Fibroblast of the aortic adventitia (primary cell): ENCODE measurements at regions not wholly inside any gene's neighbourhood (a gene's known extent, or its start where the extent isn't known, plus 50 kb on each side); places are given as distances from the start of the nearest gene placed in this dataset.
A peak's percentile ranks its signal among the peaks of the same experiment; 100 is the strongest.

ENCODE experiments used
- DNase-seq: peaks from one replicate; pipeline ENCODE4 v3.0.0-alpha.2; 2010; ENCODE audit warnings: low read depth
- H3K4me3 ChIP-seq: 2 replicates; pipeline ENCODE4 v1.5.1; 2011; ENCODE audit warnings: low read depth, mild to moderate bottlenecking, control low read depth, low read length, moderate library complexity
- TF ChIP-seq, protein P1 (sequence below): IDR thresholded peaks from 2 replicates; pipeline ENCODE4 v1.5.1; 2011; ENCODE audit warnings: mild to moderate bottlenecking, low read length, control low read depth, inconsistent platforms; ENCODE audit not compliant: insufficient read depth

DNA sequence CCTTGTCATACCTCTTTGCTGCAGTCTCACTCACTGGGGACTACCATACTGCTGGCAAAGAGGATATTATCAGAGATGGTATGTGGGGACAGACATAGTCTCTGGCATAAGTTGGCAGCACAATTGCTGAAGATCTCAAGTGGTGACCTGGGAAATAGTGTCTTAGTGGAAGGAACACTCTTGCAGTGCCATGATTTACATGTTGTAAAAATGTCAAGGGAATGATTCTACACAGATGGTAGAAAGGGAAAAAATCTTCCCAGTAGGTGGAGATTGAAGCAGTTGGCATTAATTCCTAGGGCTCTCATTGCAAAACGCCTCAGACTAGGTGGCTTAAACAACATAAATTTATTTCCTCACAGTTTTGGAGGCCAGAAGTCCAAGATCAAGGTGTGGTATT is 662.2 kb downstream of the DHX35 start:
- H3K4me3 ChIP-seq: no peak overlapping the region
- TF ChIP-seq, protein P1, sequence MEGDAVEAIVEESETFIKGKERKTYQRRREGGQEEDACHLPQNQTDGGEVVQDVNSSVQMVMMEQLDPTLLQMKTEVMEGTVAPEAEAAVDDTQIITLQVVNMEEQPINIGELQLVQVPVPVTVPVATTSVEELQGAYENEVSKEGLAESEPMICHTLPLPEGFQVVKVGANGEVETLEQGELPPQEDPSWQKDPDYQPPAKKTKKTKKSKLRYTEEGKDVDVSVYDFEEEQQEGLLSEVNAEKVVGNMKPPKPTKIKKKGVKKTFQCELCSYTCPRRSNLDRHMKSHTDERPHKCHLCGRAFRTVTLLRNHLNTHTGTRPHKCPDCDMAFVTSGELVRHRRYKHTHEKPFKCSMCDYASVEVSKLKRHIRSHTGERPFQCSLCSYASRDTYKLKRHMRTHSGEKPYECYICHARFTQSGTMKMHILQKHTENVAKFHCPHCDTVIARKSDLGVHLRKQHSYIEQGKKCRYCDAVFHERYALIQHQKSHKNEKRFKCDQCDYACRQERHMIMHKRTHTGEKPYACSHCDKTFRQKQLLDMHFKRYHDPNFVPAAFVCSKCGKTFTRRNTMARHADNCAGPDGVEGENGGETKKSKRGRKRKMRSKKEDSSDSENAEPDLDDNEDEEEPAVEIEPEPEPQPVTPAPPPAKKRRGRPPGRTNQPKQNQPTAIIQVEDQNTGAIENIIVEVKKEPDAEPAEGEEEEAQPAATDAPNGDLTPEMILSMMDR: no peak
- DNase-seq: no peak

DNA sequence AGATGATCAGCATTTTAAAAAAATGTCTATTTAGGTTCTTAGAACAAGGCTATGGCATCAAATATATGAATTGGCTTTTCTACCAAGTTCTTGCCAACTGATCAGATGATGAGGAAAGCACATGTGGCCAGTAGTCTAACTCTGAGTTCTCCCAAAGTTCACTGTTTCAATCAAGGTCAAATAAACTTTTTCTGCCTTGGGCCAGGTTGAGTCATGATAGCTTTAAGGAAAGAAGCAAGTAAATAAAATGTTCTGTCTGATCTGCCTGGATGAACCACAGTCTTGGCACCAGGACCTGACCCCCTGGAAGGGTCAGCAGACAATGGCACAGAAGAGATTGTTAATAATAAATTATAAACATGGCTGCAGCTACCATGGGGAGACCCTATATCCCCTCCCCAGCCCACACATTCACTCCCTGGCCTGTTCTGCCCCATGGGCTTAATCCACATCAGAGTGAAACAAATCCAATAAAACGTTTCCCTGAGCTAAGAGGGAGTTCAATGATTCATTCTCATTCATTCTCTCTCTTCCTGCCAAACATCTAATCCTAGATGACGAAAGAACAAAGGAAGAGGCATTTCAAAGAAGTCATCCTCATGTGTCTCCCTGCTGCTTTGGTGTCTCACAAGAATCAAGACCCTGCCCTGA is 661.6 kb downstream of the DHX35 start:
- H3K4me3 ChIP-seq: no peak overlapping the region
- DNase-seq: peak; percentile 2
- TF ChIP-seq, protein P1: no peak

DNA sequence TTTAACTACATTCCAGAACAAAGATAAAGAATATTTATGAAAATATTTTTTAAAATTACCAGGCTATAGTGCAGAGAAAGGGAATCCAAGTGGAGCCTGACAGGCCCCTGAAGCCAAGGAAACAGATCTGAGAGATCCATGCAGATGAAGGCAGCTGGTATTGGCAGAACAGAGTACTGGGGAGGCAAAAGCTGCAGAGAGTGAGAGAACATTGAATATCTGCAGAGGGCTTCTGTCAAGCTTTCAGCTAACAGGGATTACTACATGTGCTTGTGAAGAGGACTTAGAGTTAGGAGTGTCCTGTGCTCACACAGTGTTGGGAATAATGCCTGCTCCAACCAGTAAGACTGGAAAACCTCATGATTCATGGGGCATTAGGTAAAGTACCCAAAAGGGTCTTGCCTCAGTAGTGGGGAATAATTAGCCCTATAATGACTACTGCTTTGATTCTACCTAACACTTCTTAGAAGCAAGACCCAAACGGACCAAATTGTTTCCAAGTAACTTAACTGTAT is 657.2 kb downstream of the DHX35 start:
- TF ChIP-seq, protein P1: no peak
- DNase-seq: no peak
- H3K4me3 ChIP-seq: no peak overlapping the region

DNA sequence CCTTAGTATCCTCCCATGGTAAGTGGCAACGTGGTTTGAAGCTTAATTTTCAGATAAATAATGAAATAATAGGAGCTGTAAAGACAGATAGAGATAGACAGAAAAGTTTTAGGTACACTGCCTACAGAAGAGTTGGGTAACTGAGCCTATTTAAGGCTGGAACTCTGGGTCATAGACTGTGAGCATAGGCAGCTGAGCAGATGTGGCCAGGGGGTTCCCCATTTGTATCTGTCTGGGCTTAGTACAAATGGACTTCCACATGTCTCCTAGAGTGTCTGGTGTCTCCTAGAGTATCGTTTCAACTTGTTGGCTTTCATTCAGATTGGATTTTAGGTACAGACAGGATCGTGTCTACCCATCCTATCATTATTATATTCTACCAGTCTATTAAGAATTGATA is 649.8 kb downstream of the DHX35 start:
- no peak overlapping the region for H3K4me3 ChIP-seq
- TF ChIP-seq, protein P1: no peak
- no peak for DNase-seq

DNA sequence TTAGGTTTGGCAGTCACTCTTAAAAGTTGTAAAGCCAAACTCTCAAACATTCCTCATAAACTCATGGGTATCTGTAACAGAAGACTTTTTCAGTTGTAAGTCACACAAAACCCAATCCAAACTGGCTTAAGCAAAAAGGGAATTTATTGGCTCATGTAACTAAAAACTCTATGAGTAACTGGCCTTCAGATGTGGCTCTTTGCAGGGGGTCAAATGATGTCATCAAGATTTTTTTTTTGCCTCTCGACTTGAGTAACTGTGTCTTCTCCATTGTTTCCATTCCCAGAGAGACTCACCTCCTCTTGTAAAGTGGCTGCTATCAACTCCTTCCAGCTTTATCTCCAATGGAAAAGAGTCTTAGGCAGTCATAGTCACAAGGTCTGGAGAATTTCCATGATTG is 645.0 kb downstream of the DHX35 start:
- no peak overlapping the region for H3K4me3 ChIP-seq
- DNase-seq: peak; percentile 15
- TF ChIP-seq, protein P1: no peak

DNA sequence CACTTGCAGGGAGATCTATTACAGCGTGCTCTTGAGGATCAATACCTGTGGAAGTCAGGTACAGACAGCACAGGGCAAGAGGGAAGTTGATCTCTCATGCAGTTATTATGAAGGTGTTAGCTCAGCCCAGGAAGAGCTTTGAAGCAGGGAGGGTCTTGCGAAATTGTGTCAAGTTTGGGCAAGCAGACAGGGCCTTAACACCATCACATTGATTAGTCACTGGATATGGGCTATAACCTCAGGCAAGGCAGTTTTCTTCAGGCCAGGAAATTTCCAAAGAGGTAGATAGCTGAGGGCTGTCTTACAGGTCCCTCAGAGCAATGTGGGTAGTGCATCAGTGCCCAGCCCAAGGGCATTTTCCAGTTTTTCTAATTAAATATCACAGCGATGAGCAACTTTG is 643.8 kb downstream of the DHX35 start:
- TF ChIP-seq, protein P1: no peak
- DNase-seq: no peak
- H3K4me3 ChIP-seq: no peak overlapping the region

DNA sequence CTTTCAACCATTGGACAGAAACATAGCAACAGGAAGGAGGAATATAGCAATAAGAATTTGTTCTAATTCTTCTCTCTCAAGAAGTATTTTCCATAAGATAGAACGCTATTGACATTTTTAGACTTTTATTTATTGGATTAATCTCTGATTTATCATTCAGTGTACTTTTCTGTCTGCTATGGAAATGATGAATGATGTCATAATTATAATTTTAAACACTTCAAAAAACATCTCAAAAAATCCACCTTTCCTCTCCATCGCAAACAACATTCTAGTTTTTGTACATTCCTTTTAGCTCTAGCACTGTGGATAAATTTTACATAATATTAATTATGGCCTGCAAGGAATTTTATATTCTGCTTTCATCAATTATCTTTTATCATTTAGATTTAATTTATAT is 643.2 kb downstream of the DHX35 start:
- TF ChIP-seq, protein P1: no peak
- no peak overlapping the region for H3K4me3 ChIP-seq
- no peak for DNase-seq
